DND-41 (cell line): ENCODE measurements at regions not wholly inside any gene's neighbourhood (a gene's known extent, or its start where the extent isn't known, plus 50 kb on each side); places are given as distances from the start of the nearest gene placed in this dataset.
A peak's percentile ranks its signal among the peaks of the same experiment; 100 is the strongest.

ENCODE experiments used
- ATAC-seq: fragments of 200-7000 bp; cut with Tn5 transposase; 3 replicates; pipeline ENCODE4 v1.9.1; 2021; ENCODE audit warnings: low read depth; ENCODE audit not compliant: insufficient read depth
- DNase-seq: peaks from one replicate; pipeline ENCODE4 v3.0.0-alpha.2; 2020
- H2AFZ ChIP-seq: 2 replicates; pipeline ENCODE4 v1.6.0; 2012; ENCODE audit warnings: low read depth, low read length
- H3K27ac ChIP-seq: 2 replicates; pipeline ENCODE4 v1.5.1; 2012; ENCODE audit warnings: low read length, inconsistent platforms
- H3K27me3 ChIP-seq: fragments of 200-600 bp; sonication (generic); 2 replicates; pipeline ENCODE4 v1.6.0; 2012; ENCODE audit warnings: low read length, mild to moderate bottlenecking, inconsistent platforms; ENCODE audit not compliant: insufficient read depth, poor library complexity
- H3K36me3 ChIP-seq: 2 replicates; pipeline ENCODE4 v1.5.1; 2012; ENCODE audit warnings: low read length, inconsistent platforms; ENCODE audit not compliant: insufficient read depth
- H3K4me1 ChIP-seq: 2 replicates; pipeline ENCODE4 v1.5.1; 2012; ENCODE audit warnings: mild to moderate bottlenecking, low read length; ENCODE audit not compliant: insufficient read depth
- H3K4me2 ChIP-seq: 2 replicates; pipeline ENCODE4 v1.6.0; 2012; ENCODE audit warnings: mild to moderate bottlenecking, moderate library complexity, low read length, inconsistent platforms; ENCODE audit not compliant: insufficient read depth
- H3K4me3 ChIP-seq, 2 experiments: fragments of 200-600 bp in 1 of 2; shearing (Covaris generic) in 1 of 2; 2 replicates each; pipeline ENCODE4 v1.5.1; 2012 to 2016; ENCODE audit warnings: inconsistent platforms in 2 of 2, low read length in 2 of 2, mild to moderate bottlenecking in 2 of 2, low read depth in 1 of 2, moderate library complexity in 1 of 2
- H3K79me2 ChIP-seq: 2 replicates; pipeline ENCODE4 v1.6.0; 2012; ENCODE audit warnings: low read length, inconsistent platforms; ENCODE audit not compliant: insufficient read depth
- H3K9ac ChIP-seq: 2 replicates; pipeline ENCODE4 v1.6.0; 2012; ENCODE audit warnings: low read depth, mild to moderate bottlenecking, inconsistent platforms, low read length, moderate library complexity
- H3K9me3 ChIP-seq: 2 replicates; pipeline ENCODE4 v1.5.1; 2012; ENCODE audit warnings: low read length, moderate library complexity, mild to moderate bottlenecking, inconsistent platforms; ENCODE audit not compliant: insufficient read depth, severe bottlenecking
- H4K20me1 ChIP-seq: 2 replicates; pipeline ENCODE4 v1.6.0; 2012; ENCODE audit warnings: low read length; ENCODE audit not compliant: insufficient read depth
- EZH2 ChIP-seq: IDR thresholded peaks from 3 replicates; pipeline ENCODE4 v1.6.1; 2012; ENCODE audit warnings: borderline replicate concordance, low read depth, mild to moderate bottlenecking, moderate library complexity, low read length, inconsistent platforms; ENCODE audit not compliant: severe bottlenecking
- TF ChIP-seq, protein P1 (sequence below): IDR thresholded peaks from 2 replicates; pipeline ENCODE4 v1.5.1; 2012; ENCODE audit warnings: borderline replicate concordance, low read length, moderate library complexity, mild to moderate bottlenecking; ENCODE audit not compliant: poor library complexity, severe bottlenecking; ENCODE audit errors: extremely low read depth

GRCh38 chr6:80939480-80939879 is 813.0 kb downstream of the TENT5A start:
- Histone ChIP-seq H3K4me1 (peaks cover 18% of the 10 kb centered on the region), H2AFZ (0 out of 2 replicates have a peak overlapping the region, but pooled peaks have one; percentile 22), H3K4me3 (no peak overlapping the region), H3K9me3 (peaks cover 15% of the 10 kb centered on the region), H3K27me3 (no peaks in the 10 kb centered on the region), H4K20me1 (no peaks in the 10 kb centered on the region), H3K27ac (no peak overlapping the region), H3K79me2 (no peaks in the 10 kb centered on the region), H3K4me2 (no peak overlapping the region), H3K9ac (no peak overlapping the region), H3K36me3 (no peaks in the 10 kb centered on the region)
- ATAC-seq (no peak), DNase-seq (no peak)
- TF ChIP-seq EZH2: no peak
- TF ChIP-seq, protein P1, sequence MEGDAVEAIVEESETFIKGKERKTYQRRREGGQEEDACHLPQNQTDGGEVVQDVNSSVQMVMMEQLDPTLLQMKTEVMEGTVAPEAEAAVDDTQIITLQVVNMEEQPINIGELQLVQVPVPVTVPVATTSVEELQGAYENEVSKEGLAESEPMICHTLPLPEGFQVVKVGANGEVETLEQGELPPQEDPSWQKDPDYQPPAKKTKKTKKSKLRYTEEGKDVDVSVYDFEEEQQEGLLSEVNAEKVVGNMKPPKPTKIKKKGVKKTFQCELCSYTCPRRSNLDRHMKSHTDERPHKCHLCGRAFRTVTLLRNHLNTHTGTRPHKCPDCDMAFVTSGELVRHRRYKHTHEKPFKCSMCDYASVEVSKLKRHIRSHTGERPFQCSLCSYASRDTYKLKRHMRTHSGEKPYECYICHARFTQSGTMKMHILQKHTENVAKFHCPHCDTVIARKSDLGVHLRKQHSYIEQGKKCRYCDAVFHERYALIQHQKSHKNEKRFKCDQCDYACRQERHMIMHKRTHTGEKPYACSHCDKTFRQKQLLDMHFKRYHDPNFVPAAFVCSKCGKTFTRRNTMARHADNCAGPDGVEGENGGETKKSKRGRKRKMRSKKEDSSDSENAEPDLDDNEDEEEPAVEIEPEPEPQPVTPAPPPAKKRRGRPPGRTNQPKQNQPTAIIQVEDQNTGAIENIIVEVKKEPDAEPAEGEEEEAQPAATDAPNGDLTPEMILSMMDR: no peak

- H3K9ac ChIP-seq: no peak overlapping the region
- H3K36me3 ChIP-seq: no peaks in the 10 kb centered on the region
- DNase-seq: no peak
- no peak overlapping the region for H3K4me3 ChIP-seq
- H3K9me3 ChIP-seq: peaks cover 18% of the 10 kb centered on the region
- H4K20me1 ChIP-seq: no peaks in the 10 kb centered on the region
- no peaks in the 10 kb centered on the region for H3K79me2 ChIP-seq
- no peak for ATAC-seq
- no peak for TF ChIP-seq EZH2
- TF ChIP-seq, protein P1: no peak
- peaks cover 18% of the 10 kb centered on the region for H3K4me1 ChIP-seq
- no peak overlapping the region for H3K4me2 ChIP-seq
- H3K27ac ChIP-seq: no peak overlapping the region
- no peak overlapping the region for H2AFZ ChIP-seq
- H3K27me3 ChIP-seq: no peaks in the 10 kb centered on the region
These were observed 814.4 kb downstream of the TENT5A start for GRCh38 chr6:80938131-80938530.

GRCh38 chr6:80932359-80932758 is 820.1 kb downstream of the TENT5A start:
- Histone ChIP-seq H4K20me1 (no peaks in the 10 kb centered on the region), H2AFZ (no peak overlapping the region), H3K79me2 (no peaks in the 10 kb centered on the region), H3K36me3 (no peaks in the 10 kb centered on the region), H3K4me3 (no peak overlapping the region), H3K4me2 (no peak overlapping the region), H3K27me3 (no peaks in the 10 kb centered on the region), H3K9me3 (peaks cover 12% of the 10 kb centered on the region), H3K27ac (no peak overlapping the region), H3K4me1 (no peaks in the 10 kb centered on the region), H3K9ac (no peak overlapping the region)
- TF ChIP-seq, protein P1: no peak
- TF ChIP-seq EZH2: no peak
- ATAC-seq (no peak), DNase-seq (no peak)

GRCh38 chr6:80930376-80930775 is 822.1 kb downstream of the TENT5A start:
- DNase-seq (no peak), ATAC-seq (no peak)
- no peaks in the 10 kb centered on the region for H4K20me1 ChIP-seq
- no peak overlapping the region for H3K9ac ChIP-seq
- H3K9me3 ChIP-seq: peaks cover 3% of the 10 kb centered on the region
- no peak overlapping the region for H3K4me2 ChIP-seq
- no peak overlapping the region for H3K27ac ChIP-seq
- no peak overlapping the region for H2AFZ ChIP-seq
- H3K36me3 ChIP-seq: no peaks in the 10 kb centered on the region
- no peaks in the 10 kb centered on the region for H3K4me1 ChIP-seq
- no peaks in the 10 kb centered on the region for H3K27me3 ChIP-seq
- TF ChIP-seq EZH2: no peak
- TF ChIP-seq, protein P1: no peak
- H3K79me2 ChIP-seq: no peaks in the 10 kb centered on the region
- H3K4me3 ChIP-seq: no peak overlapping the region
